Osteocyte (in vitro differentiated cells): ENCODE measurements at regions not wholly inside any gene's neighbourhood (a gene's known extent, or its start where the extent isn't known, plus 50 kb on each side); places are given as distances from the start of the nearest gene placed in this dataset.

Source experiments
- DNase-seq: peaks from one replicate; pipeline ENCODE4 v3.0.0; 2021; ENCODE audit warnings: mixed read lengths; ENCODE audit not compliant: unreplicated experiment; ENCODE audit errors: extremely low spot score
- H3K27ac Mint-ChIP-seq: one replicate; pipeline ENCODE4 v1.8.0; 2021; ENCODE audit warnings: mild to moderate bottlenecking, mixed read lengths; ENCODE audit not compliant: unreplicated experiment
- H3K27me3 Mint-ChIP-seq: one replicate; pipeline ENCODE4 v1.8.0; 2021; ENCODE audit warnings: mixed read lengths; ENCODE audit not compliant: unreplicated experiment
- H3K36me3 Mint-ChIP-seq: one replicate; pipeline ENCODE4 v1.8.0; 2021; ENCODE audit warnings: mixed read lengths; ENCODE audit not compliant: unreplicated experiment
- H3K4me1 Mint-ChIP-seq: one replicate; pipeline ENCODE4 v1.8.0; 2021; ENCODE audit warnings: mixed read lengths; ENCODE audit not compliant: unreplicated experiment
- H3K4me3 Mint-ChIP-seq: one replicate; pipeline ENCODE4 v1.8.0; 2021; ENCODE audit warnings: mild to moderate bottlenecking, moderate library complexity, mixed read lengths; ENCODE audit not compliant: unreplicated experiment
- H3K9me3 Mint-ChIP-seq: one replicate; pipeline ENCODE4 v1.8.0; 2021; ENCODE audit warnings: mixed read lengths; ENCODE audit not compliant: unreplicated experiment
- CTCF ChIP-seq: fragments of 200-600 bp; sonication (generic); IDR thresholded peaks from 2 replicates; pipeline ENCODE4 v1.5.0; 2021; ENCODE audit warnings: antibody characterized with exemption, mild to moderate bottlenecking, moderate library complexity

GRCh38 chr11:95548416-95548815 lies 241.2 kb downstream of the FAM76B start:
- TF ChIP-seq CTCF = no peak
- H3K4me1 Mint-ChIP-seq = peaks cover 24% of the 10 kb centered on the region
- no peaks in the 10 kb centered on the region for H3K36me3 Mint-ChIP-seq
- H3K27ac Mint-ChIP-seq = no peak overlapping the region
- no peak overlapping the region for H3K4me3 Mint-ChIP-seq
- H3K9me3 Mint-ChIP-seq = no peaks in the 10 kb centered on the region
- peaks cover 2% of the 10 kb centered on the region for H3K27me3 Mint-ChIP-seq
- DNase-seq = no peak

- Mint-ChIP-seq H3K4me3 (no peak overlapping the region), H3K27me3 (peaks cover 2% of the 10 kb centered on the region), H3K27ac (peak overlapping the region; percentile 14), H3K9me3 (no peaks in the 10 kb centered on the region), H3K4me1 (peaks cover 24% of the 10 kb centered on the region), H3K36me3 (no peaks in the 10 kb centered on the region)
- DNase-seq = no peak
- no peak for TF ChIP-seq CTCF
These were observed 241.6 kb downstream of the FAM76B start for GRCh38 chr11:95547976-95548375.

GRCh38 chr11:95547186-95547585 lies 242.4 kb downstream of the FAM76B start:
- H3K27me3 Mint-ChIP-seq = peaks cover 2% of the 10 kb centered on the region
- no peak for DNase-seq
- no peaks in the 10 kb centered on the region for H3K36me3 Mint-ChIP-seq
- no peaks in the 10 kb centered on the region for H3K9me3 Mint-ChIP-seq
- peak overlapping the region; percentile 15 for H3K27ac Mint-ChIP-seq
- no peak for TF ChIP-seq CTCF
- H3K4me3 Mint-ChIP-seq = no peak overlapping the region
- H3K4me1 Mint-ChIP-seq = peaks cover 24% of the 10 kb centered on the region

GRCh38 chr11:95545116-95545875 lies 244.3 kb downstream of the FAM76B start:
- H3K36me3 Mint-ChIP-seq = no peaks in the 10 kb centered on the region
- DNase-seq = no peak

More at GRCh38 chr11:95545116-95545875, 244.3 kb downstream of the FAM76B start:
- TF ChIP-seq CTCF = no peak
- Mint-ChIP-seq H3K27ac (no peak overlapping the region), H3K4me3 (no peak overlapping the region), H3K27me3 (peaks cover 2% of the 10 kb centered on the region), H3K4me1 (peaks cover 32% of the 10 kb centered on the region), H3K9me3 (no peaks in the 10 kb centered on the region)
